Ascending aorta (tissue), 2 donors: ENCODE measurements at regions not wholly inside any gene's neighbourhood (a gene's known extent, or its start where the extent isn't known, plus 50 kb on each side); places are given as distances from the start of the nearest gene placed in this dataset.

Experiments used
- DNase-seq, 2 donors: peaks; one replicate each; pipeline ENCODE4 v3.0.0-alpha.2; 2019; ENCODE audit warnings: low spot score in 2 of 2
- H3K27ac ChIP-seq, 2 donors: fragments of 200-600 bp; sonication (generic); one replicate each; pipeline ENCODE4 v1.5.1; 2016 to 2017; ENCODE audit warnings: mild to moderate bottlenecking in 1 of 2
- H3K27me3 ChIP-seq: fragments of 200-600 bp; sonication (generic); one replicate; pipeline ENCODE4 v1.5.1; 2017
- H3K36me3 ChIP-seq, 2 donors: fragments of 200-600 bp; sonication (generic); one replicate each; pipeline ENCODE4 v1.5.1; 2016
- H3K4me1 ChIP-seq, 2 donors: fragments of 200-600 bp; sonication (generic); one replicate each; pipeline ENCODE4 v1.5.1; 2016 to 2017; ENCODE audit warnings: mild to moderate bottlenecking in 1 of 2
- H3K4me3 ChIP-seq, 2 donors: fragments of 200-600 bp; sonication (generic); one replicate each; pipeline ENCODE4 v1.5.1; 2016 to 2017; ENCODE audit warnings: mild to moderate bottlenecking in 1 of 2
- H3K9me3 ChIP-seq, 2 donors: fragments of 200-600 bp; sonication (generic); one replicate each; pipeline ENCODE4 v1.5.1; 2016
- intact Hi-C: fragments of 100-400 bp; cut with DNase I; formaldehyde crosslinking; loops from one replicate; pipeline ENCODE4 v1.15.1; 2023
- TF ChIP-seq, protein P1 (sequence below), 3 experiments: fragments of 200-600 bp in 2 of 3; fragments of 450-650 bp in 1 of 3; sonication (generic) in 2 of 3; IDR thresholded peaks; one replicate each; pipeline ENCODE4 v1.5.1; 2016 to 2019; ENCODE audit warnings: antibody characterized with exemption in 3 of 3, mild to moderate bottlenecking in 1 of 3, moderate library complexity in 1 of 3

DNA sequence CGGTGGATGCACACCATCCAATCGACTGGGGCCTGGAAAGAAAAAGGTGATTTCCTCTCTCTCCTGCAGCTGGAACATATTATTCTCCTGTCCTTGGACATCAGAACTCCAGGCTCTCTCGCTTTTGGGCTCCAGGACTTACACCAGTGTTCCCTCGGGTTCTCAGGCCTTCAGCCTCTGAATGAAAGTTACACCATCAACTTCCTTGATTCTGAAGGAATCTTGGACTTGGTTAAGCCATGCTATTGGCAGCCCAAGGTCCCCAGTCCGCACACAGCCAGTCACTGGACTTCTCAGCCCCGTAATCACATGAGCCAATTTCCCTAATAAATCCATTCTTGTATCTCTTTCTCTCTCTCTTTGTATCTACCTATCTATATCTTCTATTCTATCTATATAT lies 418.9 kb downstream of the IRS1 start:
- H3K36me3 ChIP-seq = no peaks in the 10 kb centered on the region
- intact Hi-C loops = no loop called here
- no peaks in the 10 kb centered on the region for H3K9me3 ChIP-seq
- H3K4me3 ChIP-seq = no peak overlapping the region
- no peak for DNase-seq
- no peaks in the 10 kb centered on the region for H3K27me3 ChIP-seq
- H3K27ac ChIP-seq = no peak overlapping the region
- peaks cover 0 to 7% of the 10 kb centered on the region in 2 donors for H3K4me1 ChIP-seq
- TF ChIP-seq, protein P1, sequence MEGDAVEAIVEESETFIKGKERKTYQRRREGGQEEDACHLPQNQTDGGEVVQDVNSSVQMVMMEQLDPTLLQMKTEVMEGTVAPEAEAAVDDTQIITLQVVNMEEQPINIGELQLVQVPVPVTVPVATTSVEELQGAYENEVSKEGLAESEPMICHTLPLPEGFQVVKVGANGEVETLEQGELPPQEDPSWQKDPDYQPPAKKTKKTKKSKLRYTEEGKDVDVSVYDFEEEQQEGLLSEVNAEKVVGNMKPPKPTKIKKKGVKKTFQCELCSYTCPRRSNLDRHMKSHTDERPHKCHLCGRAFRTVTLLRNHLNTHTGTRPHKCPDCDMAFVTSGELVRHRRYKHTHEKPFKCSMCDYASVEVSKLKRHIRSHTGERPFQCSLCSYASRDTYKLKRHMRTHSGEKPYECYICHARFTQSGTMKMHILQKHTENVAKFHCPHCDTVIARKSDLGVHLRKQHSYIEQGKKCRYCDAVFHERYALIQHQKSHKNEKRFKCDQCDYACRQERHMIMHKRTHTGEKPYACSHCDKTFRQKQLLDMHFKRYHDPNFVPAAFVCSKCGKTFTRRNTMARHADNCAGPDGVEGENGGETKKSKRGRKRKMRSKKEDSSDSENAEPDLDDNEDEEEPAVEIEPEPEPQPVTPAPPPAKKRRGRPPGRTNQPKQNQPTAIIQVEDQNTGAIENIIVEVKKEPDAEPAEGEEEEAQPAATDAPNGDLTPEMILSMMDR (IDR thresholded peaks at IDR 0.05) = no peak

- no peak for DNase-seq
- TF ChIP-seq, protein P1 (IDR thresholded peaks at IDR 0.05) = no peak
- H3K4me3 ChIP-seq = no peak overlapping the region
Measured at GRCh38 chr2:226378753-226379705, 420.6 kb downstream of the IRS1 start.

DNA sequence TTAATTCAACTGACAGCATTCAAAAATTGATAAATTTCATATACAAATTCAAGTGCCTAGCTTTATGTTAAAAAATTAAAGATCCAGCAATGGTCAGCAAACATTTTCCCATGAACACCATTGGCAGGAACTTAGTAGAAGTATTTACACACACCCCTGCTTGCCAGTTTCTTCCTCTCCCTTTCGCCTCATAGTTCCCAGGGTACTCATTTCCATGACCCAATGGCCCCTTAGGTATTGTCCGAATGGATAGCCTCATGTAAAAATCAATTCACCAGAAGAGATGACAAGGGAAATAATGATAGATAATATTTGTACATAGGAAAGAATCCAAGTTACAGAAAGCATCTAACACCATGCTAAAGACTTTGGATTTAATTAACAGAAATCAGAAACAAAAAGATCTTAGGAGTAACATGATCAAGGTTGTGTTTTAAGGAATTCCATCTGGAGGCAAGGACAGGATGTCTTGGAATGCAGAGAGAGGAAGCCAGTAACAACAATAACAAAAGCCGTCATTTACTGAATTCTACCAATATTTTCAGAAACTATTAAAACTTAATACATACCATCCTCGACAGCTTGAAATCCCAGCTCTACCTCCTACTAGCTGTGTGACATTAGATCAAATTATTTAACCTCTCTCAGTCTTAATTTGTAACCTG lies 423.0 kb downstream of the IRS1 start:
- DNase-seq = no peak
- Histone ChIP-seq H3K36me3 (no peaks in the 10 kb centered on the region), H3K9me3 (no peaks in the 10 kb centered on the region), H3K27me3 (no peaks in the 10 kb centered on the region), H3K27ac (no peak overlapping the region), H3K4me1 (peaks cover 0 to 7% of the 10 kb centered on the region in 2 donors), H3K4me3 (no peak overlapping the region)
- TF ChIP-seq, protein P1 (IDR thresholded peaks at IDR 0.05) = no peak
- intact Hi-C loops = no loop called here

More at GRCh38 chr2:226378753-226379705, 420.6 kb downstream of the IRS1 start:
- Histone ChIP-seq H3K4me1 (peaks cover 0 to 7% of the 10 kb centered on the region in 2 donors), H3K27ac (no peak overlapping the region), H3K36me3 (no peaks in the 10 kb centered on the region), H3K9me3 (no peaks in the 10 kb centered on the region), H3K27me3 (no peaks in the 10 kb centered on the region)
- intact Hi-C loops = no loop called here

- no peak overlapping the region for H3K27ac ChIP-seq
- no peaks in the 10 kb centered on the region for H3K36me3 ChIP-seq
- intact Hi-C loops = no loop called here
- TF ChIP-seq, protein P1 (IDR thresholded peaks at IDR 0.05) = no peak
- no peaks in the 10 kb centered on the region for H3K27me3 ChIP-seq
- no peaks in the 10 kb centered on the region for H3K9me3 ChIP-seq
- H3K4me1 ChIP-seq = no peaks in the 10 kb centered on the region
- DNase-seq = no peak
- no peak overlapping the region for H3K4me3 ChIP-seq
Measured at GRCh38 chr2:226366920-226367319, 432.7 kb downstream of the IRS1 start.

GRCh38 chr2:226364217-226364616 lies 435.4 kb downstream of the IRS1 start:
- no peak for DNase-seq
- Histone ChIP-seq H3K36me3 (no peaks in the 10 kb centered on the region), H3K27me3 (no peaks in the 10 kb centered on the region), H3K4me1 (no peaks in the 10 kb centered on the region), H3K27ac (no peak overlapping the region), H3K9me3 (no peaks in the 10 kb centered on the region), H3K4me3 (no peak overlapping the region)
- TF ChIP-seq, protein P1 (IDR thresholded peaks at IDR 0.05) = no peak
- intact Hi-C loops = no loop called here
